IPS-20b (cell line): ENCODE measurements at regions not wholly inside any gene's neighbourhood (a gene's known extent, or its start where the extent isn't known, plus 50 kb on each side); places are given as distances from the start of the nearest gene placed in this dataset.

Experiments
- H3K27ac ChIP-seq: one replicate; pipeline ENCODE4 v1.5.1; 2013; ENCODE audit warnings: low read length
- H3K27me3 ChIP-seq: 2 replicates; pipeline ENCODE4 v1.6.1; 2013; ENCODE audit warnings: mild to moderate bottlenecking, low read length, inconsistent platforms; ENCODE audit not compliant: insufficient read depth
- H3K36me3 ChIP-seq: 2 replicates; pipeline ENCODE4 v1.6.1; 2013; ENCODE audit warnings: low read depth, mild to moderate bottlenecking, inconsistent platforms, low read length, moderate library complexity; ENCODE audit not compliant: insufficient read depth
- H3K4me1 ChIP-seq: 2 replicates; pipeline ENCODE4 v1.6.1; 2013; ENCODE audit warnings: mild to moderate bottlenecking, control low read depth, inconsistent platforms, low read length, moderate library complexity; ENCODE audit not compliant: insufficient read depth
- H3K4me3 ChIP-seq: 2 replicates; pipeline ENCODE4 v1.5.1; 2013; ENCODE audit warnings: mild to moderate bottlenecking, low read length, inconsistent platforms
- H3K9ac ChIP-seq: 2 replicates; pipeline ENCODE4 v1.6.1; 2013; ENCODE audit warnings: low read depth, mild to moderate bottlenecking, inconsistent platforms, low read length, moderate library complexity
- H3K9me3 ChIP-seq: 2 replicates; pipeline ENCODE4 v1.6.1; 2013; ENCODE audit warnings: mild to moderate bottlenecking, low read depth, low read length, inconsistent platforms; ENCODE audit not compliant: insufficient read depth

- H3K36me3 ChIP-seq = no peaks in the 10 kb centered on the region
- H3K9me3 ChIP-seq = no peaks in the 10 kb centered on the region
- no peak overlapping the region for H3K27ac ChIP-seq
- no peak overlapping the region for H3K9ac ChIP-seq
- H3K4me3 ChIP-seq = no peak overlapping the region
- peaks cover 68% of the 10 kb centered on the region; the same call in 1 of the 2 replicates for H3K27me3 ChIP-seq
- H3K4me1 ChIP-seq = peaks cover 11% of the 10 kb centered on the region; the same call in 1 of the 2 replicates
Measured at GRCh38 chr2:217366266-217366895, 506.5 kb upstream of the TNP1 start.

- Histone ChIP-seq H3K4me1 (peaks cover 11% of the 10 kb centered on the region; the same call in 1 of the 2 replicates), H3K27me3 (peaks cover 68% of the 10 kb centered on the region; the same call in 1 of the 2 replicates), H3K36me3 (no peaks in the 10 kb centered on the region), H3K9ac (no peak overlapping the region), H3K4me3 (no peak overlapping the region), H3K9me3 (no peaks in the 10 kb centered on the region), H3K27ac (no peak overlapping the region)
Measured at GRCh38 chr2:217365656-217366055, 505.8 kb upstream of the TNP1 start.

GRCh38 chr2:217364224-217364623, 504.4 kb upstream of the TNP1 start:
- Histone ChIP-seq H3K27me3 (peaks cover 68% of the 10 kb centered on the region; the same call in 1 of the 2 replicates), H3K4me3 (no peak overlapping the region), H3K36me3 (no peaks in the 10 kb centered on the region), H3K9me3 (no peaks in the 10 kb centered on the region), H3K27ac (no peak overlapping the region), H3K9ac (no peak overlapping the region), H3K4me1 (peaks cover 11% of the 10 kb centered on the region; the same call in 1 of the 2 replicates)

- Histone ChIP-seq H3K4me3 (no peak overlapping the region), H3K27ac (no peak overlapping the region), H3K9ac (no peak overlapping the region), H3K27me3 (peaks cover 60% of the 10 kb centered on the region; the same call in 1 of the 2 replicates), H3K36me3 (no peaks in the 10 kb centered on the region), H3K9me3 (no peaks in the 10 kb centered on the region), H3K4me1 (peaks cover 11% of the 10 kb centered on the region; the same call in 1 of the 2 replicates)
Measured at GRCh38 chr2:217363470-217363869, 503.6 kb upstream of the TNP1 start.

- peaks cover 11% of the 10 kb centered on the region for H3K4me1 ChIP-seq
- no peak overlapping the region for H3K27ac ChIP-seq
- H3K4me3 ChIP-seq = no peak overlapping the region
- no peaks in the 10 kb centered on the region for H3K9me3 ChIP-seq
- no peaks in the 10 kb centered on the region for H3K36me3 ChIP-seq
- peaks cover 53% of the 10 kb centered on the region; the same call in 1 of the 2 replicates for H3K27me3 ChIP-seq
- no peak overlapping the region for H3K9ac ChIP-seq
Measured at GRCh38 chr2:217362710-217363109, 502.8 kb upstream of the TNP1 start.

GRCh38 chr2:217362286-217362685, 502.4 kb upstream of the TNP1 start:
- Histone ChIP-seq H3K9ac (no peak overlapping the region), H3K9me3 (no peaks in the 10 kb centered on the region), H3K4me3 (no peak overlapping the region), H3K36me3 (no peaks in the 10 kb centered on the region), H3K27me3 (peaks cover 48% of the 10 kb centered on the region; the same call in 1 of the 2 replicates), H3K4me1 (peaks cover 11% of the 10 kb centered on the region), H3K27ac (no peak overlapping the region)

- peaks cover 40% of the 10 kb centered on the region; the same call in 1 of the 2 replicates for H3K27me3 ChIP-seq
- no peaks in the 10 kb centered on the region for H3K36me3 ChIP-seq
- no peak overlapping the region for H3K27ac ChIP-seq
- H3K4me3 ChIP-seq = no peak overlapping the region
- H3K9ac ChIP-seq = no peak overlapping the region
- no peaks in the 10 kb centered on the region for H3K9me3 ChIP-seq
- peaks cover 6% of the 10 kb centered on the region for H3K4me1 ChIP-seq
Measured at GRCh38 chr2:217361483-217361880, 501.6 kb upstream of the TNP1 start.

- H3K9ac ChIP-seq = no peak overlapping the region
- peaks cover under 1% of the 10 kb centered on the region for H3K4me1 ChIP-seq
- no peak overlapping the region for H3K27ac ChIP-seq
- no peaks in the 10 kb centered on the region for H3K9me3 ChIP-seq
- peaks cover 35% of the 10 kb centered on the region; the same call in 1 of the 2 replicates for H3K27me3 ChIP-seq
- no peaks in the 10 kb centered on the region for H3K36me3 ChIP-seq
- no peak overlapping the region for H3K4me3 ChIP-seq
Measured at GRCh38 chr2:217360781-217361482, 501.1 kb upstream of the TNP1 start.

GRCh38 chr2:217360111-217360510, 500.2 kb upstream of the TNP1 start:
- no peak overlapping the region for H3K9ac ChIP-seq
- no peaks in the 10 kb centered on the region; the same call in none of the 2 replicates for H3K4me1 ChIP-seq
- no peak overlapping the region for H3K27ac ChIP-seq
- peaks cover 27% of the 10 kb centered on the region; the same call in 1 of the 2 replicates for H3K27me3 ChIP-seq
- H3K9me3 ChIP-seq = no peaks in the 10 kb centered on the region
- no peaks in the 10 kb centered on the region for H3K36me3 ChIP-seq
- H3K4me3 ChIP-seq = no peak overlapping the region

- H3K27me3 ChIP-seq = peaks cover 6% of the 10 kb centered on the region; the same call in 1 of the 2 replicates
- H3K36me3 ChIP-seq = no peaks in the 10 kb centered on the region
- H3K4me3 ChIP-seq = no peak overlapping the region
- no peak overlapping the region for H3K9ac ChIP-seq
- no peaks in the 10 kb centered on the region; the same call in none of the 2 replicates for H3K4me1 ChIP-seq
- H3K9me3 ChIP-seq = no peaks in the 10 kb centered on the region
- no peak overlapping the region for H3K27ac ChIP-seq
Measured at GRCh38 chr2:217357886-217358620, 498.2 kb upstream of the TNP1 start.

- Histone ChIP-seq H3K27me3 (no peaks in the 10 kb centered on the region), H3K36me3 (no peaks in the 10 kb centered on the region), H3K9me3 (no peaks in the 10 kb centered on the region), H3K27ac (no peak overlapping the region), H3K4me3 (no peak overlapping the region), H3K4me1 (no peaks in the 10 kb centered on the region; the same call in none of the 2 replicates), H3K9ac (no peak overlapping the region)
Measured at GRCh38 chr2:217356781-217357180, 496.9 kb upstream of the TNP1 start.
